ENCODE measurements at regions not wholly inside any gene's neighbourhood (a gene's known extent, or its start where the extent isn't known, plus 50 kb on each side); places are given as distances from the start of the nearest gene placed in this dataset.
"Not testable (repeated sequence)": the region's sequence is repeated elsewhere in the genome, so short reads cannot be mapped to it uniquely, and the experiment has no call there.

DNA sequence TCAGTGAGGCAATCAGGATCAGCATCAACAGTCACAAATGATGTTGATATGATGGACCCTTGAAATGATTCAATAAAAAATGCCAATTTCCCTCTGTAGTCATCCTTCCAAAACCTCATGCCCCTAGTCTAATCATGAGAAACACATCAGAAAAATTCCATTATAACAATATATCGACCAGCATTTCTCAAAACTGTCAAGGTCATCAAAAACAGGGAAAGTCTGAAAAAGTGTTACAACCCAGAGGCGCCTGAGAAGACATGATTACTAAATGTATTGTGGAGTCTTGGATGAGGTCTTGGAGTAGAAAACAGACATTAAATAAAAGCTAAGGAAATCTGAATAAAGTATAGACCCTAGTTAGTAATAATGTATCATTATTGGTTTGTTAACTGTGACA lies 133.8 kb downstream of the SLC35B3 start:
- Histone ChIP-seq H3K27ac (no peak overlapping the region), H3K4me1 (no peaks in the 10 kb centered on the region), H3K27me3 (no peaks in the 10 kb centered on the region), H3K4me3 (no peak overlapping the region), H3K9me3 (no peaks in the 10 kb centered on the region), H3K36me3 (no peaks in the 10 kb centered on the region)
- TF ChIP-seq POLR2AphosphoS5 (IDR thresholded peaks at IDR 0.05) (no peak), POLR2A (IDR thresholded peaks at IDR 0.05) (no peak)
- TF ChIP-seq, protein P1, sequence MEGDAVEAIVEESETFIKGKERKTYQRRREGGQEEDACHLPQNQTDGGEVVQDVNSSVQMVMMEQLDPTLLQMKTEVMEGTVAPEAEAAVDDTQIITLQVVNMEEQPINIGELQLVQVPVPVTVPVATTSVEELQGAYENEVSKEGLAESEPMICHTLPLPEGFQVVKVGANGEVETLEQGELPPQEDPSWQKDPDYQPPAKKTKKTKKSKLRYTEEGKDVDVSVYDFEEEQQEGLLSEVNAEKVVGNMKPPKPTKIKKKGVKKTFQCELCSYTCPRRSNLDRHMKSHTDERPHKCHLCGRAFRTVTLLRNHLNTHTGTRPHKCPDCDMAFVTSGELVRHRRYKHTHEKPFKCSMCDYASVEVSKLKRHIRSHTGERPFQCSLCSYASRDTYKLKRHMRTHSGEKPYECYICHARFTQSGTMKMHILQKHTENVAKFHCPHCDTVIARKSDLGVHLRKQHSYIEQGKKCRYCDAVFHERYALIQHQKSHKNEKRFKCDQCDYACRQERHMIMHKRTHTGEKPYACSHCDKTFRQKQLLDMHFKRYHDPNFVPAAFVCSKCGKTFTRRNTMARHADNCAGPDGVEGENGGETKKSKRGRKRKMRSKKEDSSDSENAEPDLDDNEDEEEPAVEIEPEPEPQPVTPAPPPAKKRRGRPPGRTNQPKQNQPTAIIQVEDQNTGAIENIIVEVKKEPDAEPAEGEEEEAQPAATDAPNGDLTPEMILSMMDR (IDR thresholded peaks at IDR 0.05): no peak
- no peak for DNase-seq (ENCODE audit: low spot score in 2 of 2)
- intact Hi-C loops (cut with DNase I; ENCODE audit: low total_unique reads): no loop called here

DNA sequence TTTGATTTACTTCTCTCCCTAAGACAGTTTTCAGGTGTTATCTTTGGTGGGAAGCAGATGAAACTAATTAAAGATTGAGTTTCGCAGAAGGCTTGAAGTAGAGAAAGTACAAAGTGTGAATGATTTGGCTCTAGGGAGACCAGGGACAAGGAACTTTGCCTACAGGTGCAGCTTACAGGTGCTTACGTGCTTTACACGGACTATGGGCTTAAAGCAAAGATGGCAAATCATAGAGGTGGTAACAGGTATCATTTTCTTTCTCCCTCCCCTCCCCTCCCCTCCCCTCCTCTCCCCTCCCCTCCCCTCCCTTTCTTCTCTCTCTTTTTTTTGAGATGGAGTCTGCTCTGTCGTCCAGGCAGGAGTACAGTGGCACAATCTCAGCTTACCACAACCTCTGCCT lies 136.3 kb downstream of the SLC35B3 start:
- Histone ChIP-seq H3K27ac (no peak overlapping the region), H3K27me3 (no peaks in the 10 kb centered on the region), H3K4me3 (no peak overlapping the region), H3K9me3 (peaks cover 0 to 7% of the 10 kb centered on the region in 2 donors), H3K36me3 (no peaks in the 10 kb centered on the region), H3K4me1 (no peaks in the 10 kb centered on the region)
- intact Hi-C loops (cut with DNase I; ENCODE audit: low total_unique reads): no loop called here
- TF ChIP-seq POLR2A (IDR thresholded peaks at IDR 0.05): no peak
- TF ChIP-seq, protein P1 (IDR thresholded peaks at IDR 0.05): no peak
- no peak for DNase-seq (ENCODE audit: low spot score in 2 of 2)

DNA sequence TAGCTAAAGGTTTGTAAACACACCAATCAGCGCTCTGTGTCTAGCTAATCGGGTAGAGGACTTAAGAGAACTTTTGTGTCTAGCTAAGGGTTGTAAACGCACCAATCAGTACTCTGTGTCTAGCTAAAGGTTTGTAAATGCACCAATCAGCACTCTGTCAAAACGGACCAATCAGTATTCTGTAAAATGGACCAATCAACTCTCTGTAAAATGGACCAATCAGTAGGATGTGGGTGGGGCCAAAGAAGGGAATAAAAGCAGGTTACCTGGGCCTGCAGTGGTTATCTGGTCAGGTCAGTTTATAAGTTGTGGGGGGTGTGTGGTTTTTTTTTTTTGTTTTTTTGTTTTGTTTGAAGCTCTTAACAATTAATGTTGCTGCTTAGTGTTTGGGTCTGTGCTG lies 152.4 kb downstream of the SLC35B3 start:
- H3K27ac ChIP-seq; DNase-seq (ENCODE audit: low spot score in 2 of 2); H3K27me3 ChIP-seq; H3K4me3 ChIP-seq; H3K36me3 ChIP-seq; H3K9me3 ChIP-seq; intact Hi-C loops (cut with DNase I; ENCODE audit: low total_unique reads); H3K4me1 ChIP-seq: not testable (repeated sequence)

DNA sequence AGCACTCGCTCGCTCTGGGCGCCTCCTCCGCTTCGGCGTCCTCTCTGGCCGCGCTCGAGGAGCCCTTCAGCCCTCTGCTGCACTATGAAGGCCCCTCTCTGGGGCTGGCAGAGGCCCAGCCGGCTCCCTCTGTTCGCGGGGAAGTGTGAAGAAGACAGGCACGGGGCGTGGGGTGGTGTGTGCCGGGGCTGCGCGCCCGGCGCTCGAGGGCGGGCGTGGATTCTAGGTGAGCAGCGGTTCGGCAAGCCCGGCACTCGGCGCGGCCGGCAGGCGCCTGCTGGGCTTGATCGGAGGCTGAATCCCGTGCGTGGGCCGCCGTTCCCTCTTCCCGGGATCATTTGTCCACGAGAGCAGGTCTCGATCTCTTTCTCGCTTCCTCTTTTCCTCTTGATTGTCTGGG lies 153.0 kb downstream of the SLC35B3 start:
- intact Hi-C loops (cut with DNase I; ENCODE audit: low total_unique reads): no loop called here
- DNase-seq (ENCODE audit: low spot score in 2 of 2): no peak
- TF ChIP-seq POLR2AphosphoS5 (IDR thresholded peaks at IDR 0.05) (no peak), POLR2A (IDR thresholded peaks at IDR 0.05) (no peak)
- TF ChIP-seq, protein P1 (IDR thresholded peaks at IDR 0.05): no peak

DNA sequence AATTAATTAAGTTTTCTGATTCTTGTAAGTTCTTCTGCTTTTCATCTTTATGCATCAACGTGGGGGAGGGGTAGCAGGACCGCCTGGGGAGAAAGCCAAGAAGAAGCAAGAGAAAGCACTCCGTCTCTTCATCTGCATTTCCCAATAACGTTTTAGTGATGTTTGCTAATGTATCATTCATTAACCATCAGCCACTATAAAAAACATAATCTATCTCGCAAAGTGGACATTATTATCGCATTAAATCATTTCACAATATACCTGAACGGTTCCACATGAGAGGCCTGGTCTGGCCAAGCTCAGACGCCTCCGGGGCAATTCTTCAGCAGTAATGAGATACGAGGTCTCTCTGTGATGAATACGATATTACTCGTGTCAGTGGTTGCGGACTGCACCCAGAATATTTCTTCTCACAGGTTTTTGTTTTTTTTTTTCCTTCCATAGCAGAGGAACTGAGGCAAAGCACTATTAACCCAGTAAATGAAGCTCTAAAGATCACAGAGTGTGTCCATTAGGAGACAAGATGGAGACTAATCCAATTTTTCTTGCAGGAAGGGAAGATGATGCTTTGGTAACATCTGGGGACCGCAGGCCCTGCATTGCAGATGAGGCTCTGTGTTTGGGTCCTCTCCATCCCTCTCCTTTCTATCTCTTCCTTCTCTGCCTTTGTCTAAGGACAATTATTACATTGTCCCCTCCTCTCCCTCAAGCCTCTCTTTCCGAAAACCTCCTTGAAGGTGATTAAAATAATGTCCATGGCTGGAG lies 156.1 kb downstream of the SLC35B3 start:
- Histone ChIP-seq H3K4me1 (no peaks in the 10 kb centered on the region), H3K9me3 (no peaks in the 10 kb centered on the region), H3K4me3 (no peak overlapping the region), H3K27ac (no peak overlapping the region), H3K27me3 (peaks cover 0 to 7% of the 10 kb centered on the region in 2 donors), H3K36me3 (no peaks in the 10 kb centered on the region)
- intact Hi-C loops (cut with DNase I; ENCODE audit: low total_unique reads): no loop called here
- no peak for TF ChIP-seq POLR2AphosphoS5 (IDR thresholded peaks at IDR 0.05)
- TF ChIP-seq, protein P1 (IDR thresholded peaks at IDR 0.05): no peak
- no peak for TF ChIP-seq POLR2A (IDR thresholded peaks at IDR 0.05)
- DNase-seq (ENCODE audit: low spot score in 2 of 2): no peak

More for the DNA sequence above, 153.0 kb downstream of the SLC35B3 start:
- H3K4me3 ChIP-seq: no peak overlapping the region
- H3K4me1 ChIP-seq: no peaks in the 10 kb centered on the region
- no peak overlapping the region for H3K27ac ChIP-seq
- H3K27me3 ChIP-seq: peaks cover 0 to 6% of the 10 kb centered on the region in 2 donors
- H3K36me3 ChIP-seq: no peaks in the 10 kb centered on the region
- H3K9me3 ChIP-seq: no peaks in the 10 kb centered on the region
